PC-3 (cell line): ENCODE measurements at regions not wholly inside any gene's neighbourhood (a gene's known extent, or its start where the extent isn't known, plus 50 kb on each side); places are given as distances from the start of the nearest gene placed in this dataset.

Source experiments
- CTCF ChIP-seq: fragments of 300-600 bp; sonication (generic); conservative IDR thresholded peaks from 2 replicates; pipeline ENCODE4 v1.5.1; 2017; ENCODE audit warnings: antibody characterized with exemption, low read depth, mild to moderate bottlenecking, low read length
- EZH2 ChIP-seq: fragments of 300-600 bp; sonication (generic); IDR thresholded peaks from one replicate; pipeline ENCODE4 v1.6.1; 2017; ENCODE audit warnings: antibody characterized with exemption, mild to moderate bottlenecking, low read length; ENCODE audit not compliant: unreplicated experiment

- TF ChIP-seq CTCF (peak; percentile 50), EZH2 (no peak)
These were observed 77.3 kb upstream of the TCF7L2 start for GRCh38 chr10:112872728-112873127.
